ENCODE measurements at regions not wholly inside any gene's neighbourhood (a gene's known extent, or its start where the extent isn't known, plus 50 kb on each side); places are given as distances from the start of the nearest gene placed in this dataset.

GRCh38 chrX:23271026-23271425 is 63.6 kb upstream of the PTCHD1 start:
- H3K9me3 Mint-ChIP-seq, result no peaks in the 10 kb centered on the region
- no peak overlapping the region for H3K27ac Mint-ChIP-seq
- TF ChIP-seq USF1 (CRISPR knock-in tag; IDR thresholded peaks at IDR 0.05) (no peak), ZNF219 (CRISPR knock-in tag; IDR thresholded peaks at IDR 0.05; ENCODE audit: borderline replicate concordance) (no peak), SOX15 (CRISPR knock-in tag; IDR thresholded peaks at IDR 0.05) (no peak), HMGA2 (CRISPR knock-in tag; IDR thresholded peaks at IDR 0.05) (no peak), EMX1 (CRISPR knock-in tag; IDR thresholded peaks at IDR 0.05) (no peak), ZNF416 (CRISPR knock-in tag; IDR thresholded peaks at IDR 0.05) (no peak), RORB (CRISPR knock-in tag; IDR thresholded peaks at IDR 0.05) (no peak), E2F1 (CRISPR knock-in tag; IDR thresholded peaks at IDR 0.05) (no peak), IRF2 (CRISPR knock-in tag; IDR thresholded peaks at IDR 0.05; ENCODE audit: borderline replicate concordance, low read depth) (no peak), CREB1 (CRISPR knock-in tag; IDR thresholded peaks at IDR 0.05) (no peak), CBFB (CRISPR knock-in tag; IDR thresholded peaks at IDR 0.05; ENCODE audit: low read depth) (no peak), JUN (CRISPR knock-in tag; IDR thresholded peaks at IDR 0.05) (no peak), ZNF671 (CRISPR knock-in tag; IDR thresholded peaks at IDR 0.05) (no peak), ESRRA (CRISPR knock-in tag; IDR thresholded peaks at IDR 0.05; ENCODE audit: borderline replicate concordance) (no peak), AR (CRISPR knock-in tag; IDR thresholded peaks at IDR 0.05) (no peak), NFE2L1 (CRISPR knock-in tag; IDR thresholded peaks at IDR 0.05) (no peak), FOXP1 (CRISPR knock-in tag; IDR thresholded peaks at IDR 0.05; ENCODE audit: borderline replicate concordance) (no peak), ATF1 (CRISPR knock-in tag; IDR thresholded peaks at IDR 0.05) (no peak)
- H3K27me3 Mint-ChIP-seq (ENCODE audit: low read depth), result no peaks in the 10 kb centered on the region
- 0 out of 2 replicates have a peak, but pooled peaks cover 4% of the 10 kb centered on the region for H3K4me1 Mint-ChIP-seq
- no peak for ATAC-seq
- ChIA-PET POLR2A (no interaction called here), CTCF (no interaction called here)
- H3K4me3 Mint-ChIP-seq, result no peak overlapping the region
- no peak for DNase-seq (ENCODE audit: low spot score)
- H3K36me3 Mint-ChIP-seq, result no peaks in the 10 kb centered on the region

GRCh38 chrX:23276475-23276874 is 58.2 kb upstream of the PTCHD1 start:
- ATAC-seq (no peak), DNase-seq (ENCODE audit: low spot score) (no peak)
- H3K9me3 Mint-ChIP-seq, result no peaks in the 10 kb centered on the region
- POLR2A ChIA-PET, result no interaction called here
- H3K4me3 Mint-ChIP-seq, result no peak overlapping the region
- CTCF ChIA-PET, result no interaction called here
- H3K27me3 Mint-ChIP-seq (ENCODE audit: low read depth), result no peaks in the 10 kb centered on the region
- H3K27ac Mint-ChIP-seq, result no peak overlapping the region
- H3K36me3 Mint-ChIP-seq, result no peaks in the 10 kb centered on the region
- H3K4me1 Mint-ChIP-seq, result peaks cover 12% of the 10 kb centered on the region; the same call in 1 of the 2 replicates
- no peak for TF ChIP-seq GTF2I (CRISPR knock-in tag; conservative IDR thresholded peaks at IDR 0.05)
- no peak for TF ChIP-seq OVOL2 (CRISPR knock-in tag; IDR thresholded peaks at IDR 0.05; ENCODE audit: borderline replicate concordance)
- TF ChIP-seq USF1 (CRISPR knock-in tag; IDR thresholded peaks at IDR 0.05), result no peak
- TF ChIP-seq CBFB (CRISPR knock-in tag; IDR thresholded peaks at IDR 0.05; ENCODE audit: low read depth), result no peak
- TF ChIP-seq NFE2L1 (CRISPR knock-in tag; IDR thresholded peaks at IDR 0.05), result no peak
- TF ChIP-seq E2F4 (CRISPR knock-in tag; IDR thresholded peaks at IDR 0.05; ENCODE audit: borderline replicate concordance, low read depth), result no peak
- TF ChIP-seq ZNF121 (CRISPR knock-in tag; IDR thresholded peaks at IDR 0.05), result no peak
- no peak for TF ChIP-seq SMAD3 (CRISPR knock-in tag; IDR thresholded peaks at IDR 0.05; ENCODE audit: borderline replicate concordance)
- no peak for TF ChIP-seq NR1H2 (CRISPR knock-in tag; IDR thresholded peaks at IDR 0.05)
- no peak for TF ChIP-seq ZNF396 (CRISPR knock-in tag; IDR thresholded peaks at IDR 0.05; ENCODE audit: borderline replicate concordance)
- TF ChIP-seq ZNF532 (CRISPR knock-in tag; IDR thresholded peaks at IDR 0.05; ENCODE audit: borderline replicate concordance), result no peak
